ENCODE measurements at regions not wholly inside any gene's neighbourhood (a gene's known extent, or its start where the extent isn't known, plus 50 kb on each side); places are given as distances from the start of the nearest gene placed in this dataset.
A peak's percentile ranks its signal among the peaks of the same experiment; 100 is the strongest.

- Histone ChIP-seq H3K27ac (ENCODE audit: low read depth, low read length) (no peak overlapping the region), H2BK15ac (replicated peaks; ENCODE audit: low read depth) (no peak overlapping the region), H2BK120ac (ENCODE audit: low read depth, low read length) (no peak overlapping the region), H3K79me2 (ENCODE audit: control insufficient read depth, insufficient read depth, low read length) (no peaks in the 10 kb centered on the region), H3K23ac (ENCODE audit: low read length) (no peak overlapping the region), H3K9ac (ENCODE audit: low read length) (no peak overlapping the region), H2BK5ac (ENCODE audit: low read length) (no peak overlapping the region), H4K8ac (ENCODE audit: low read depth, low read length) (no peak overlapping the region), H4K5ac (ENCODE audit: low read length) (no peak overlapping the region), H3K4ac (ENCODE audit: low read depth, low read length) (no peak overlapping the region), H3K4me2 (ENCODE audit: low read length) (no peak overlapping the region), H3K79me1 (ENCODE audit: low read length) (no peaks in the 10 kb centered on the region), H3K36me3 (ENCODE audit: control insufficient read depth, insufficient read depth, low read length) (no peaks in the 10 kb centered on the region), H3K27me3 (ENCODE audit: insufficient read depth, low read length, poor library complexity) (no peaks in the 10 kb centered on the region), H3K18ac (ENCODE audit: low read length) (no peak overlapping the region), H3K4me1 (ENCODE audit: control insufficient read depth, low read depth, low read length) (no peaks in the 10 kb centered on the region), H3K56ac (ENCODE audit: low read length) (no peak overlapping the region), H2AK5ac (ENCODE audit: low read length) (no peak overlapping the region), H3K4me3 (ENCODE audit: low read length) (no peak overlapping the region)
- DNase-seq = no peak
- no CpG with 5 or more reads among the region's 5 CpGs for WGBS (ENCODE audit: extremely low coverage, insufficient coverage, low lambda C conversion rate)
Observed at GRCh38 chr10:3233486-3233990, 61.0 kb upstream of the PITRM1 start.

GRCh38 chr10:3231951-3232730, 59.6 kb upstream of the PITRM1 start:
- Histone ChIP-seq H3K36me3 (ENCODE audit: control insufficient read depth, insufficient read depth, low read length) (no peaks in the 10 kb centered on the region), H4K5ac (ENCODE audit: low read length) (no peak overlapping the region), H3K23ac (ENCODE audit: low read length) (no peak overlapping the region), H2BK15ac (replicated peaks; ENCODE audit: low read depth) (no peak overlapping the region), H3K18ac (ENCODE audit: low read length) (no peak overlapping the region), H2AK5ac (ENCODE audit: low read length) (no peak overlapping the region), H3K4ac (ENCODE audit: low read depth, low read length) (no peak overlapping the region), H3K4me3 (ENCODE audit: low read length) (no peak overlapping the region), H3K4me2 (ENCODE audit: low read length) (no peak overlapping the region), H2BK120ac (ENCODE audit: low read depth, low read length) (no peak overlapping the region), H3K4me1 (ENCODE audit: control insufficient read depth, low read depth, low read length) (no peaks in the 10 kb centered on the region), H4K8ac (ENCODE audit: low read depth, low read length) (no peak overlapping the region), H2BK5ac (ENCODE audit: low read length) (no peak overlapping the region), H3K56ac (ENCODE audit: low read length) (no peak overlapping the region), H3K27ac (ENCODE audit: low read depth, low read length) (no peak overlapping the region), H3K27me3 (ENCODE audit: insufficient read depth, low read length, poor library complexity) (no peaks in the 10 kb centered on the region), H3K9ac (ENCODE audit: low read length) (no peak overlapping the region), H3K79me2 (ENCODE audit: control insufficient read depth, insufficient read depth, low read length) (no peaks in the 10 kb centered on the region), H3K79me1 (ENCODE audit: low read length) (no peaks in the 10 kb centered on the region)
- no CpG with 5 or more reads among the region's 12 CpGs for WGBS (ENCODE audit: extremely low coverage, insufficient coverage, low lambda C conversion rate)
- DNase-seq = peak; percentile 27

GRCh38 chr10:3229815-3230214, 57.2 kb upstream of the PITRM1 start:
- Histone ChIP-seq H2BK120ac (ENCODE audit: low read depth, low read length) (no peak overlapping the region), H3K27ac (ENCODE audit: low read depth, low read length) (no peak overlapping the region), H4K5ac (ENCODE audit: low read length) (no peak overlapping the region), H2BK5ac (ENCODE audit: low read length) (no peak overlapping the region), H3K36me3 (ENCODE audit: control insufficient read depth, insufficient read depth, low read length) (no peaks in the 10 kb centered on the region), H3K27me3 (ENCODE audit: insufficient read depth, low read length, poor library complexity) (no peaks in the 10 kb centered on the region), H3K4me2 (ENCODE audit: low read length) (no peak overlapping the region), H3K9ac (ENCODE audit: low read length) (no peak overlapping the region), H2BK15ac (replicated peaks; ENCODE audit: low read depth) (no peak overlapping the region), H2AK5ac (ENCODE audit: low read length) (no peak overlapping the region), H3K4ac (ENCODE audit: low read depth, low read length) (no peak overlapping the region), H3K4me3 (ENCODE audit: low read length) (no peak overlapping the region), H3K4me1 (ENCODE audit: control insufficient read depth, low read depth, low read length) (no peaks in the 10 kb centered on the region), H3K56ac (ENCODE audit: low read length) (no peak overlapping the region), H3K79me1 (ENCODE audit: low read length) (no peaks in the 10 kb centered on the region), H3K18ac (ENCODE audit: low read length) (no peak overlapping the region), H3K23ac (ENCODE audit: low read length) (no peak overlapping the region), H3K79me2 (ENCODE audit: control insufficient read depth, insufficient read depth, low read length) (no peaks in the 10 kb centered on the region), H4K8ac (ENCODE audit: low read depth, low read length) (no peak overlapping the region)
- no peak for DNase-seq
- no CpG with 5 or more reads among the region's 3 CpGs for WGBS (ENCODE audit: extremely low coverage, insufficient coverage, low lambda C conversion rate)

- Histone ChIP-seq H3K56ac (ENCODE audit: low read length) (no peak overlapping the region), H3K4me2 (ENCODE audit: low read length) (no peak overlapping the region), H4K8ac (ENCODE audit: low read depth, low read length) (no peak overlapping the region), H3K4ac (ENCODE audit: low read depth, low read length) (no peak overlapping the region), H2BK5ac (ENCODE audit: low read length) (no peak overlapping the region), H3K23ac (ENCODE audit: low read length) (no peak overlapping the region), H3K9ac (ENCODE audit: low read length) (no peak overlapping the region), H3K27me3 (ENCODE audit: insufficient read depth, low read length, poor library complexity) (no peaks in the 10 kb centered on the region), H3K36me3 (ENCODE audit: control insufficient read depth, insufficient read depth, low read length) (no peaks in the 10 kb centered on the region), H4K5ac (ENCODE audit: low read length) (no peak overlapping the region), H3K79me2 (ENCODE audit: control insufficient read depth, insufficient read depth, low read length) (no peaks in the 10 kb centered on the region), H3K79me1 (ENCODE audit: low read length) (no peaks in the 10 kb centered on the region), H2BK120ac (ENCODE audit: low read depth, low read length) (no peak overlapping the region), H2BK15ac (replicated peaks; ENCODE audit: low read depth) (no peak overlapping the region), H3K4me1 (ENCODE audit: control insufficient read depth, low read depth, low read length) (no peaks in the 10 kb centered on the region), H3K18ac (ENCODE audit: low read length) (no peak overlapping the region), H2AK5ac (ENCODE audit: low read length) (no peak overlapping the region), H3K4me3 (ENCODE audit: low read length) (no peak overlapping the region), H3K27ac (ENCODE audit: low read depth, low read length) (no peak overlapping the region)
- DNase-seq = no peak
- no CpG with 5 or more reads among the region's 10 CpGs for WGBS (ENCODE audit: extremely low coverage, insufficient coverage, low lambda C conversion rate)
Observed at GRCh38 chr10:3228629-3228945, 56.0 kb upstream of the PITRM1 start.

GRCh38 chr10:3226960-3227744, 54.6 kb upstream of the PITRM1 start:
- H3K56ac ChIP-seq (ENCODE audit: low read length) = no peak overlapping the region
- H3K79me2 ChIP-seq (ENCODE audit: control insufficient read depth, insufficient read depth, low read length) = no peaks in the 10 kb centered on the region
- no peak overlapping the region for H3K23ac ChIP-seq (ENCODE audit: low read length)
- no peak overlapping the region for H3K27ac ChIP-seq (ENCODE audit: low read depth, low read length)
- no peaks in the 10 kb centered on the region for H3K4me1 ChIP-seq (ENCODE audit: control insufficient read depth, low read depth, low read length)
- H3K27me3 ChIP-seq (ENCODE audit: insufficient read depth, low read length, poor library complexity) = no peaks in the 10 kb centered on the region
- no peak overlapping the region for H3K18ac ChIP-seq (ENCODE audit: low read length)
- peak; percentile 69 for DNase-seq
- H3K4me3 ChIP-seq (ENCODE audit: low read length) = no peak overlapping the region
- no peak overlapping the region for H3K4ac ChIP-seq (ENCODE audit: low read depth, low read length)
- no peak overlapping the region for H2BK120ac ChIP-seq (ENCODE audit: low read depth, low read length)
- no peak overlapping the region for H2BK5ac ChIP-seq (ENCODE audit: low read length)
- WGBS (ENCODE audit: extremely low coverage, insufficient coverage, low lambda C conversion rate) = no CpG with 5 or more reads among the region's 11 CpGs
- no peak overlapping the region for H4K8ac ChIP-seq (ENCODE audit: low read depth, low read length)
- H3K36me3 ChIP-seq (ENCODE audit: control insufficient read depth, insufficient read depth, low read length) = no peaks in the 10 kb centered on the region
- H3K9ac ChIP-seq (ENCODE audit: low read length) = no peak overlapping the region
- H4K5ac ChIP-seq (ENCODE audit: low read length) = no peak overlapping the region
- no peaks in the 10 kb centered on the region for H3K79me1 ChIP-seq (ENCODE audit: low read length)
- no peak overlapping the region for H2AK5ac ChIP-seq (ENCODE audit: low read length)
- no peak overlapping the region for H3K4me2 ChIP-seq (ENCODE audit: low read length)
- no peak overlapping the region for H2BK15ac ChIP-seq (replicated peaks; ENCODE audit: low read depth)

All from mesendoderm (in vitro differentiated cells).